ENCODE measurements at regions not wholly inside any gene's neighbourhood (a gene's known extent, or its start where the extent isn't known, plus 50 kb on each side); places are given as distances from the start of the nearest gene placed in this dataset.

DNA sequence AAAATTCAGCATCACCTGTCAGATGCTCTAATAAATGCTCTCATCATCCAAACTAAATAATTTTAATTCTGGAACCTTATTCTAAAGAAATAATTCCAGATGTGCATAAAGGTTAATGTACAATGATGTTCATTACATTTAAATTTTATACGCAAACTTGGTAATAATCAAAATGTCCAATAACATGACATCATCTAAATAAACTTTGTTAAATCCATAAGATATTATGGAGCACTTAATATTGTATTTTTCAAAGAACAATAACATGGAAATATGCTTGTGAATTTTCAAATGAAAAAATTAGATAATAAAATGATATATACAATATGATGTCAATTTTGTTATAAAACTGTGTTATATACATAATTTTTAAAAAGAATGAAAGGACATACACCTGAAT, 92.1 kb upstream of the ZCCHC13 start:
- TF ChIP-seq, protein P1, sequence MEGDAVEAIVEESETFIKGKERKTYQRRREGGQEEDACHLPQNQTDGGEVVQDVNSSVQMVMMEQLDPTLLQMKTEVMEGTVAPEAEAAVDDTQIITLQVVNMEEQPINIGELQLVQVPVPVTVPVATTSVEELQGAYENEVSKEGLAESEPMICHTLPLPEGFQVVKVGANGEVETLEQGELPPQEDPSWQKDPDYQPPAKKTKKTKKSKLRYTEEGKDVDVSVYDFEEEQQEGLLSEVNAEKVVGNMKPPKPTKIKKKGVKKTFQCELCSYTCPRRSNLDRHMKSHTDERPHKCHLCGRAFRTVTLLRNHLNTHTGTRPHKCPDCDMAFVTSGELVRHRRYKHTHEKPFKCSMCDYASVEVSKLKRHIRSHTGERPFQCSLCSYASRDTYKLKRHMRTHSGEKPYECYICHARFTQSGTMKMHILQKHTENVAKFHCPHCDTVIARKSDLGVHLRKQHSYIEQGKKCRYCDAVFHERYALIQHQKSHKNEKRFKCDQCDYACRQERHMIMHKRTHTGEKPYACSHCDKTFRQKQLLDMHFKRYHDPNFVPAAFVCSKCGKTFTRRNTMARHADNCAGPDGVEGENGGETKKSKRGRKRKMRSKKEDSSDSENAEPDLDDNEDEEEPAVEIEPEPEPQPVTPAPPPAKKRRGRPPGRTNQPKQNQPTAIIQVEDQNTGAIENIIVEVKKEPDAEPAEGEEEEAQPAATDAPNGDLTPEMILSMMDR (IDR thresholded peaks at IDR 0.05 in 4 of 5, conservative IDR thresholded peaks at IDR 0.05 in 1 of 5): no peak
- no peak for TF ChIP-seq POLR2A (IDR thresholded peaks at IDR 0.05)
